ENCODE measurements at regions not wholly inside any gene's neighbourhood (a gene's known extent, or its start where the extent isn't known, plus 50 kb on each side); places are given as distances from the start of the nearest gene placed in this dataset.

GRCh38 chr1:87226341-87226760 is 102.3 kb upstream of the LMO4 start:
- DNase-seq: no peak

- no peak for DNase-seq
Measured at GRCh38 chr1:87227651-87228050, 101.0 kb upstream of the LMO4 start.

GRCh38 chr1:87230501-87230900 is 98.2 kb upstream of the LMO4 start:
- DNase-seq: no peak

DNA sequence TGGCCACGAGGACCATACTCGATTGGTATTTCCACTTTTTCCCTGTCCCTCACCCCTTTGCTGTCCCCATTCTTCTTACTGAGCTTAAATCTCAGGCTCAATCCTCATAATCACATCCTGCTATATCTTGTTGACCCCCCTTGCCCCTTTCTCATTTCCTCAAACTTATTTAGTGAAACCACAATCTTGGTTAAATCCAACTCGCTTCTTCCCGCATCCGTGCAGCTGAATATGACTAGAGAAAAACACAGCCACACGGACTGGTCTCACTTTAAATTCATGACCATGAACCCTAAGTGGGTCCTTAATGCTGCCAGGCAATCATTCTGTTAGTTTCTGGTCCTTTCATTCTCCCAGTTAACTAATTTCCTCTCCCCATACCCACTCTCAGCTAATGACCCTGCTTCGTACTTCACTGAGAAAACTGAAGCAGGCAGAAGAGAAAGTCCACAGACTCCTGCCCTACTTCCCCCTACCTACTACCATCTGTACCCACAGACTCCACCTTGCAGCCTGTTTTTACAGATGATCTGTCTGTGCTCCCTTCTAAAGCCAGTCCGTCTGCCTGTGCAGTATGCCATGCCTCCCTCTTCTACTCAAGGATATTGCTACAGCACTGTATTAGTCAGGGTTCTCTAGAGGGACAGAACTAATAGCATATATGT is 96.8 kb upstream of the LMO4 start:
- no peak for DNase-seq

DNA sequence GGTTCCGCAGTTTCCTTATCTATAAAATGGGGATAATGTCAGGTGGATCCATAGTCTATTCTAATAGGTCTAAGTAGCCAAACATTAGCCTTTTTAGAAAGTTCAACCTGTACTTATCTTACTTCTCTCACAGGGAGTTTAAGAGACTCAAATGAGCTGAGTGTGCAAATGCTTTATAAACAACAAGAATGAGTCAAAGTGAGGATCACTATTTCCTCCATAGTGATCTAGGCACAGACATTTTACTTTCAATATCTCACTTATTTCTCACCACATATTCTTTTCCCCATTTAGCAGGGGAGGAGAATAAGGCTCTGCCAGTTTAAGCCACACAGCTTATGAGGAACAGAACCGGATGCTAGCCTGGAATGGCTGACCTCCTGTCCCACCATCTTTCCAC is 92.1 kb upstream of the LMO4 start:
- peak in 1 of 5 experiments; percentile 44 for DNase-seq

- DNase-seq: no peak
Measured at GRCh38 chr1:87239997-87240605, 88.6 kb upstream of the LMO4 start.

GRCh38 chr1:87240661-87241285 is 87.9 kb upstream of the LMO4 start:
- DNase-seq: no peak

DNA sequence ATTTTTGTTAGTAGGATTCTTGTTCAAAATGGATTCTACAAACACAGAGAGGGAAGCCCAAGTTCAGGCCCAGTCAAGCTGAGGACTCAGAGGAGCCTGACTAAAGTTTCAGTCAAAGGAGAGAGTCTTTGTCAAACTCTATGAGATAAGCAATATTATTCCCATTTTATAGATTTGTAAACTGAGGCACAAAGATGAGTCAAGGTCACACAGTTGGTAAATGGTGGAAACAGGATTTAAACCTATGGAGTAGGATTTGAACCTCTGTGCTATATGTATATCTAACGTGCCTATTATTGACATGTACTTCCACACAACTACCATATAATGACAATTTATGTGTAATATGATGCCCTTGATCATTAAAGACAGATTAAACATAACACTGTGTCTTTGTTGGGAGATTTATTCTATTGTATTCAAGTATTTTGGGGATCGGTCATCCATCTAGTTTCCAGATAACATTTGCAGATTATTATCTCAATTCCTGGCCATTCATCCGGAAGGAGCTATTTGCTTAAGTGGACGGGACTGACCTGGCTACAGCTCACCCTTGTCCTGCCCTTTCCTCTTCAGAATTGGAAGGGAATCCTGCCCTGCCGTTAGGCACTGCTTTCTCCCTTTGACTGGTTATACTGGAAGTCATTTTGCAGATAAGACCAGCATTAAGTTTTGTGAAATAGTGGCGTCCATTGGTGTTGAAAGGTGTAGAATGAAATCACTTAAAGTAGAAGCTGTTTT is 86.1 kb upstream of the LMO4 start:
- DNase-seq: no peak

DNA sequence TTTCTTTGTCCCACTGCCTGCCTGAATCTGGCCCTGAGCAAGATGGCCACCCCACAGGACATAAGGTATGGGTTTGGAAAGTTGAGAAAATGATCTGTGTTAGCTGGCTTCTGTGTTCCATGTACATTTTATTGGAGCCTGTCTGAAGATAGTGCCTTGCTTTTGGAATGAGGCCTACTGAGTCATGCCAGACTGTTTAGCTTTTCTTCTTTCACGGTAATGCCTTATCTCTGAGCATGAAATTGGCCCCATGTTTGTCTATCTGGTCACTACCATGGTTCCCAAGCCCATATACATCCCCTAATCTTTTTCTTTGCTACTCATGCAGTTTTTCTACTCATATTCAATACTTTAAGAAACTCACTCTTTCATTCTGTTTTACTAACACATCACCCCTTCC is 85.1 kb upstream of the LMO4 start:
- no peak for DNase-seq

GRCh38 chr1:87246436-87246835 is 82.2 kb upstream of the LMO4 start:
- DNase-seq: no peak

DNA sequence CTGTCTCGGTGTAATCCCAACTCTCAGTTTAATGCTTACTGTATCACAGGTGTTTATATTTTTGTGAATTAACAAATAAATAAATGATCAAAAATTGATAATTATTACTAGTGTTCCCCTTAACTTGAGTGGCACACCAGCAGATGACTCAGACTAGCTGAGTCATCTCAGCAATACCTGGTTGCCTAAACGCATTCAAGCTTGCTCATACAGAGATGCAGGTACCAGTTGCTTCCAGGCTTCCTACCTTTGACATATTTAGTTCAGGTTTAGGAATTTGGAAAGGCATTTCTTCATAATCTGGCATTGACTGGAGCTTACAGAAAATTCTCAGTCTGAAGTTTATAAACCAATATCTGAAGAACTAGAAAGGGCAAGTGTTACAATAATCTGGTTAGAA is 78.9 kb upstream of the LMO4 start:
- no peak for DNase-seq

DNA sequence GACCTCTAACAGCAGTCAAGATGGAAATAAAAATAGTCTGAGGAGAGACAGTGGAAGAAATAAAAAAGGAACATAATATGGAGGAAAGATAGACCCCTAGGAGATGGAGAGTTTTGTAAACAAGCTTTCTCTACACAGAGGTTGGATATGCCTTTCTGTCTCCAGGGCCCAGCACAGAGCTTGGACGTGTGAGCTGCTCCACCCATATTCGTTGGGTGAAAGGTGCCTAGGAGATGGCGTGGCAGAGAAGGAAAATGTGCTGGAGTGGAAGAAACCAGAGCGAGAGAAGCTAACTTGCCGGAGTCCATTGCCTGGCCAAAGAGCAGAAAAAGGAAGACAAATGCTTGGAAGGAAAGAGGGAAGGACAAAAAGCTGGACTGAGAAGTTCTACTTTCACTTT is 78.3 kb upstream of the LMO4 start:
- no peak for DNase-seq

DNA sequence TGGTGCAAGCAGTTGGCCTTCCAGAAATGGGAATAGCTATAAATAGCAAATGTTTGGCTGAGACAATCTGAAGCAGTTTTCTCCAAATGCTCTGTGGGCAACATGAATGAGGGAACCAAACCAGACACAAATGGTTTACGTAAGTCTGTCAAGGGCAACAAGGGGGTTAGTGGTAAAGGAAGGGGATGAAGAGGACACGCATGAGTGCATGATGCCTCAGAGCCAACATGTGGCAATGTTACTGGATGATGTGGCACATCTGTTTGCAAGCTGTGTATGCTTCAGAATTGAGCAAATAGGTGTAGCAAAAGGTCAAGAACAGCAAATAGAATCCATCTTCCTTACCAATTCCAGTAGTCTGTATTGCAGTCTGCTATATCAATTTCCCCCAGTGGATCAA is 76.3 kb upstream of the LMO4 start:
- no peak for DNase-seq

- no peak for DNase-seq
Measured at GRCh38 chr1:87262688-87263087, 66.0 kb upstream of the LMO4 start.

- no peak for DNase-seq
Measured at GRCh38 chr1:87263281-87263680, 65.4 kb upstream of the LMO4 start.

DNA sequence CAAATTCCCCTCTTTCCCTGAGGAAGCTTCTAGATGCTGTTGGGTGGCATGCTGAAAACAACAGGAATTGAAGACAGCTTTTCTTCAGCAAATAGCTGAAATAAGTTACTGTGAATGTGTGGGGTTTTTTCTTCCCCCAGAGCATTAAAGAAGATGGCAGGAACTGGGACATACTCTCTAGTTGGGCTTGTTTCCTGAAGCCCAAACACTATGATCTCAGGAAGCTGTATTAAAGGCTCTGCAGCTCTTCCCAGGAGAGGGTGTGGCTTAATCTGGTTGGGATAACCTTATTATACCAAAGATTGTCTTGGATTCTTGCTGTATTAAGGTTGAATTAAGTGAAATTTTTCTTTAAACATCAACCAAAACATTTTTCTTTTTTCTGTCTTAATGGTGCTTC is 64.9 kb upstream of the LMO4 start:
- no peak for DNase-seq

GRCh38 chr1:87264976-87265375 is 63.7 kb upstream of the LMO4 start:
- DNase-seq: no peak

DNA sequence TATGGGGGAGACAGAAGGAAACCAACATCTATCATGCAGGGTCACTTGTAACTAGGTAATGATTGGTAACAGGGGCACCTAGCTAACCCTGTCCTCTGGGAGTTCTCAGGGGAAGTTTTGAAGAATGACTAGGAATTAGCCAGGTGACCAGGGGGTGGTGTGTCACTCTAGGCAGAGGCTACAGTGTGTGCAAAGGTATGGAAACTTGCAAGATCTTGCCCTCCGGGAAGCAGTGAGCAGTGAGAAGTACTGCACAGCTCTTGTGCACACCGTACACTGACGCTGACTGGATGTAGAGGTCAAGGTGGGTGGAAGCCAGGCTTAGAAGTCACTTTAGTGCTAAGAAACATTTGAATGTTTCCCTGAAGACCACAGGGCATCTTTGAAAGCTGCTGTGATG is 62.9 kb upstream of the LMO4 start:
- no peak for DNase-seq

DNA sequence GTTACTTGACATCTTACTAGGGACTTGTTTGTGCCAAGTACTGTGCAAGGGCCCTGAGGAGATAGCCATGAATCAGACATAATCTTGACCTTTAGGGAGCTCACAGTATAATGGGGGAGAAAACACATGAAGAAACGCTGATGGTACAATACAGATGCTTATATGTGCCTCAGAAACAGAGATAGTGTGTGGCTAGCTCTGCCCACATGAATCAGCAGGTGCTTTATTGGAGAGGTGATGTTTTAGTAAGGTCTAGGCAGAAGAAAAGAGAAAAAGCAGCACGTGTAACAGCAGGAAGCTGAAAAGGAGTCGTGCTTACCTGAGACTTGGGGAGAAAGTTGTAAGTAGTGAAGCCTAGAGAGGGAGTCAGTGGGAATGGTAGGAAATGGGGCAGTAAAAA is 60.6 kb upstream of the LMO4 start:
- DNase-seq: no peak

DNA sequence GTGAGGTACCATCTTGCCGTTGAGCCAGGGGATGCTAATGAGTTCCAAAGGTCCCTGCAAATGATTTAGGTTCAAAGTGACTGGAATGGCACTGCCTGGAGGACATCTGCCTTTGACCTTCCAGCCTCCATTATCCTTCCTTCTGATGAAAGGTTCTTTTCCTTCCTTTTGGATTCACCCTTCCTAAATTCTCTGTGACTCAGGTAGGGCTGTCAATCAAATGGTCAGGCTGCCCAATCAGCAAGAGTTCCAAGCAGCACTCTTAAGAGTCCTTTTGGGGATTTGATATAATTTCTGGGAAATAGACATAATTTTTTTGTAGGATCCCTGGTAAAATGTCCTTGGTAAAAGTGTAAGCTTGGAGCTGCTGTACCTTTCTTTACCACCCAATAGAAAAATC is 58.8 kb upstream of the LMO4 start:
- no peak for DNase-seq

DNA sequence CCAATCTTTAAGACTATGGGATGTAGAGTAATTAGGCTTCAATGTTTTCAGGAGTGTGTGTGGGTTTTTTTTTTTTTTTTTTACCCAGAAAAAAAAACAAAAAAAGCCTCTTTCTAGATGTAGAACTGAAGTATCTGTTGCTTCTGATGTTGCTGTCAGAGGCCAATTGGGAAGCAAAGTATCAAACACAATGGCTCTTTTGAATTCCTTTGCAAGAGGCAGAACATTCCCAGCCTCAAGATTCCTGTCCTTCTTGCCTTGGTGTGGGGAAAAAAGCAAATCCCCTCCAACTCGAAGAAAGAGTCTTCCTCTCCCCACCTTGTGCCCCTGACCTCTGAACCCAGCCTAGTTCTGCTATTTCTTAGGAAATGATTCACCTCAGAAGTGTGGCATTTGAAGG is 55.4 kb upstream of the LMO4 start:
- no peak for DNase-seq

- DNase-seq: no peak
Measured at GRCh38 chr1:87274851-87275250, 53.8 kb upstream of the LMO4 start.

DNA sequence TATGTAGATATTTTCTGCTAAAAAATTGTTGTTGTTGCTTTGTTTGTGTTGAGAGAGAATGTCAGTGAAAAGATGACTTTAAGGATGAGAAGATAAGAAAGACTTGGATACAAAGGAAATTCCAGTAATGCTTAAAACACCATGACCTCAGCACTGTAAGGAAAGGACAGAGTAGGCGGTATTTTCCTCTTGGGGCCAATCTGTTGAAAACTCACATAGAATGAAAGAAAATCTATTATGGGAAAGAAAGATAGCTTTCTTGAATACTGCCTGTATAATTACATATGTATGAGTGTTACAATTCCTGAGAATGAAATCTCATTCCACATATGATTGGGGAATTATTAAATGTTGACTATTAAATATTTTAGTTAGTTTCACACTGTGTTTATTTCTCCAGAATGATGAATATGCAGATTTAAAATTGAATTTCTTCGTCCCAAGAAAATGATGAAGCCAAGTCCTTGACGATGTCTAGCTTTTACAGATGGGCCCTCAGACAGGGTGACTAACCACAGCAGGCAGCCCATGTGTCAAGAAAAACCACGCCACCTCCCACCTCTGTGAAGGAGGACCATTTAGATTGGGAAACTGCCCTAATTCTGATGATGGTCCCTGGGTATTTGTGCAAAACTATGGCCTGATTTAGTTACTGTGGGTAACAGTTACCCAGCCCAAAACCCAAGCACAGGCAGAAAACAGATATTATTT is 49.7 kb upstream of the LMO4 start:
- no peak for DNase-seq

All from T-helper 2 cell (primary cell).